Mucosa of stomach (tissue), 1 donor: ENCODE measurements at regions not wholly inside any gene's neighbourhood (a gene's known extent, or its start where the extent isn't known, plus 50 kb on each side); places are given as distances from the start of the nearest gene placed in this dataset.
"Not testable (repeated sequence)": the region's sequence is repeated elsewhere in the genome, so short reads cannot be mapped to it uniquely, and the experiment has no call there.

Experiments used
- H3K27me3 ChIP-seq: one replicate; pipeline ENCODE4 v1.7.0; 2013; ENCODE audit warnings: mild to moderate bottlenecking, low read length; ENCODE audit not compliant: control insufficient read depth, insufficient read depth
- H3K36me3 ChIP-seq: one replicate; pipeline ENCODE4 v1.7.0; 2013; ENCODE audit warnings: low read length; ENCODE audit not compliant: control insufficient read depth, insufficient read depth
- H3K4me1 ChIP-seq: one replicate; pipeline ENCODE4 v1.7.0; 2013; ENCODE audit warnings: mild to moderate bottlenecking, low read length; ENCODE audit not compliant: control insufficient read depth, insufficient read depth
- H3K4me3 ChIP-seq: one replicate; pipeline ENCODE4 v1.7.0; 2013; ENCODE audit warnings: low read length
- H3K9ac ChIP-seq: one replicate; pipeline ENCODE4 v1.7.0; 2013; ENCODE audit warnings: mild to moderate bottlenecking, low read length, moderate library complexity
- H3K9me3 ChIP-seq: one replicate; pipeline ENCODE4 v1.7.0; 2013; ENCODE audit warnings: mild to moderate bottlenecking, low read length, moderate library complexity; ENCODE audit not compliant: control insufficient read depth
- donor health status: Pancreatic carcinoma.

DNA sequence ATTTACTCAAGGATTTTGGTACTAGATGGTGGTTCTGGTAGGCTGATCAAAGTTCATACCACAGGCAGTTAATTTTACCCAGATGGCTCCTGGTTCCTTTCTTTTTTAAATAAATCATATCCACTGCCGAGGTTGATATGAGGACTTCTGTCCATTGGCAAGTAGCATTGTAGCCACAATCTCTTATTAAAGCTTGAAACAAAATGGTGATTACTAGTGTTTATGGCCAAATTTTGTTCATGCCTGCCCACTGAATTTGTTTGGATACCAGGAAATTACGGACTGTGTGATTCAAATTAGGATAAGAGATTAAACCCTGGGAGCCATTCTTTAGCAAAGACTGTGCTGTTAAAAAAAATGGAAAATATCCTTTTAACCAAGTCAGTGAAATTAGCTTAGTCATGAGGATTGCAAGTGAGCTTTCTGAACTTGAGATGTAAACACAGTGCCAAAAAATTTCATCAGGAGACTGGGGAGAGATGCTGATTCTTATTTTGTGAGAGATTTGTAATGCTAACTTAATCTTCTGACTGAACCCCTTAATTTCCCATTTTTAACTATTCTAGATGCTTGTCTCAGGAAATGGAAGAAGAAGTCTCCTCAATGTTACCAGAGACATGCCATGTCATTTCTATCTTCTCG is 893.5 kb upstream of the ADAMTS5 start:
- H3K4me3 ChIP-seq, H3K9ac ChIP-seq, H3K4me1 ChIP-seq, H3K9me3 ChIP-seq, H3K36me3 ChIP-seq, H3K27me3 ChIP-seq: not testable (repeated sequence)

DNA sequence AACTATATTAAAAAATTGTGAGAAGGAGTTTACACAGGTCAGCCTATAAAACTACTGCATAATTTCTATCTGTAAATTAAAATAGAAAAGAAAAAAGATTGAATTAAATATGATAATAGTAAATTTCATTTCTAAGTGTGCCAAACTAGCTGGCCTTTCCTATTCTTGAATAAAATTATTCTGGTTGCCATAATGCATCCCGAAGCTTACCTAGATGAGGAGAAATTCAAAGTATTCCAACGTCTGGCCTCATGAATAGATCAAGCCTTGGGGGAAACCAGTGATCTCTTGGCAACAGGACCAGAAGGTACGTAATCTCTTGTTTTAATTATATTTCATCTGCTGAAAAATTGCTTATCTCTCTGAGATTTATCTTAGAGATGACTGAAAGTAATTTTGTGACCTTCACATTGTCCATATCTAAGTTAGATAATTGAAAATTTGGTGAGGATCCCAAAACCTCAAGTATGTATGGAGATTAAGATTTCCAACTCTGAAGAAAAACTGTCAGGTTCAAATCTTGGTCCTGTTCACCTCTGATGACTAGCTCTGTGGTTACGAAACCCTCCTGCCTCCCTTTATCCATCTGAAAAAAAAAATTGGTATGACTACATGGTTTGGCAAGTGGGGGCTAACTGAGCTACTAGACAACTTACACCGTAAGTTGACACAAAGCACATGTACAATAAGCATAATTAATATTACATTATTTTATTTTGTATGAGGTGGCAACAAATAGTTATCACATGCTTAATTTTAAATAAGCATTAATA is 891.4 kb upstream of the ADAMTS5 start:
- not testable (repeated sequence) for H3K9me3 ChIP-seq, H3K36me3 ChIP-seq, H3K4me1 ChIP-seq, H3K27me3 ChIP-seq, H3K4me3 ChIP-seq, H3K9ac ChIP-seq

DNA sequence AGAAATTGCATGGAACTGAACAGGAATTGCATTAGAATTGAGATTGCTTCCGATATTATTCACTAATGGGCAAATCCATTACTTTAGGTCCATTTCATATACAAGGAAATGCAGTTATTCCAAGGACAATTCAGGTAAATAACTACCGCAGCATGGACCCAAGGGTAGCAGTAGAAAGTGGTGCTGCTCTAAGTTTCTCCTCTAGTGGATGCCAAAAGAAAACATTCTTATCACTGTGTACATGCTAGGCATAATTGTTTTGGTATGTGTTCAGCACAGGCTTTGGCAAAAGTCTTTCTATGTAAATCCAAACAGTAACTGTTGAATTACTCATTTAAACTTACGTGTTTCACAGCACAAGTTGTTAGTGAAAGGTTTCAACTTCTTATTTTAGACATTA is 890.1 kb upstream of the ADAMTS5 start:
- not testable (repeated sequence) for H3K4me3 ChIP-seq, H3K9ac ChIP-seq, H3K4me1 ChIP-seq, H3K9me3 ChIP-seq, H3K27me3 ChIP-seq, H3K36me3 ChIP-seq

DNA sequence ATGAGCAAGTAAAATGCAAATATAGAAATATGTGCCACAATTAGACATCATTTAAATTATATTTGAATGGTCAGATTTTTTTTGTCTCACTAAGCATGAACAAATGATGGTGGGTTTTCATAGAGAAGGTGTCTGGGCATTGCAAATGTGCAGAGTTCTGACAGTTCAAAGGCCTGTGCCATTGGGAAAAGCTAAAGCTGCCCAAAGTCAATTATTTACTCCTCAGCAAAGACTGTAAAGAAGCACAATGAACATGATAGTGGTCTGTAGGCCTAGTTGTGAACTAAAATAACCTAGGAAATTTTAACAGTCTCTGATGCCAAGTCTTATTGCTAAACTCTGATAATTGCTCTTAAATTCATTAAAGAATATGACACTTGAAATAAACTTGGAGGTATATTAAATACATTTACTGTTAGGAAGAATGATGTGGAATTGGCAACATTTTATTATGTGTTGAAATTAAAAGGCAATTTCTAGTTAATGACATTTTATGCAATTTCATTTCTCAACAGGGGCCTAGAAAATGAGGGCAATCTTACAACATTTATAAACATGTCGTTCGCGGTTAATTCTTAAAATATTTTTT is 874.3 kb upstream of the ADAMTS5 start:
- H3K27me3 ChIP-seq = no peaks in the 10 kb centered on the region
- H3K9ac ChIP-seq = no peak overlapping the region
- H3K9me3 ChIP-seq = no peaks in the 10 kb centered on the region
- no peaks in the 10 kb centered on the region for H3K4me1 ChIP-seq
- H3K36me3 ChIP-seq = no peaks in the 10 kb centered on the region
- no peak overlapping the region for H3K4me3 ChIP-seq

DNA sequence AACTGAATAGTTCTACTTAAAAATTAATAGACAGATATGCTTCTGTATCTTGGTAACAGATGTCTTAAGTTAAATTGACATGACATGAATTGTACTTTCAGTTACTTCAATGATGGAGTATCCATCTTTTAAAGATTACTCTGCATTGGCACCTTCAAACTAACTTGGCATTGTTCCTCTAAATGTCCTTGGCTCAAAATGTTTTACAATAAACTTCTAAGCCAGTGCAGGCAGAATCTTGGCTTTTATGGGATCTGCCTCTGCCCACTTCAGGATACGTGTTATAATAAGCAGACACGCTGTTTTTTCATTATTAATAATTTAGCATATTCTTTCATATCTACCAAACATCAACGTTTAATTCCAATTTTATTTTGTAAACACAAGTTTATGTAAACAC is 873.4 kb upstream of the ADAMTS5 start:
- H3K4me3 ChIP-seq = no peak overlapping the region
- no peak overlapping the region for H3K9ac ChIP-seq
- H3K4me1 ChIP-seq = no peaks in the 10 kb centered on the region
- H3K9me3 ChIP-seq = no peaks in the 10 kb centered on the region
- H3K36me3 ChIP-seq = no peaks in the 10 kb centered on the region
- H3K27me3 ChIP-seq = no peaks in the 10 kb centered on the region

DNA sequence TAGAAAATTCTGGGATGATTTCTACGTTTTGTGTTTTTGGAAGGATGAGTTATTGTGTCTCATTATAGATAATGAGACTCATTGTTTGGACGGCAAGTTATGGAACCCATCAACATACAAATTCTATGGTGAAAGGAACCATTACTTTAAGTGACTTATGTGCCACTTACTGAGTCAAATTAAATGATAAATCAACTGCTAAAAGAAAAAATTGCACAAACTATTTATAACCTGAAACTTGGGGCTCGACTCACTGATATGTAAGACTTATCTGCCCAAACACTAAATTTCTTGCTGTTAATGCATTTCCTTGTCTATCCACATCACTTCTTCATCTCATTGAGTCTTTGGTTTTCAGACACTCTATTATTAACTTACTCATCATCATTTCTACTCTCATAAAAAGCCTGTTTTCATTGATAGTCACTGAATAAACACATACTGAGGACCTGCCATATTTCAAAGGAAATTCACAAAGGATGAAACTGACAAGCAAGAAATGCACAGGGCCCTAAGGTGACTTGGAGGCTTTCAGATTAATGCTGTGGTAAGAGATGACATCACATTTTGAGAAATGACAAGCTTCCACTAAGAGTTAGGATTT is 872.7 kb upstream of the ADAMTS5 start:
- Histone ChIP-seq H3K9me3 (no peaks in the 10 kb centered on the region), H3K4me3 (no peak overlapping the region), H3K36me3 (no peaks in the 10 kb centered on the region), H3K4me1 (no peaks in the 10 kb centered on the region), H3K27me3 (no peaks in the 10 kb centered on the region), H3K9ac (no peak overlapping the region)

DNA sequence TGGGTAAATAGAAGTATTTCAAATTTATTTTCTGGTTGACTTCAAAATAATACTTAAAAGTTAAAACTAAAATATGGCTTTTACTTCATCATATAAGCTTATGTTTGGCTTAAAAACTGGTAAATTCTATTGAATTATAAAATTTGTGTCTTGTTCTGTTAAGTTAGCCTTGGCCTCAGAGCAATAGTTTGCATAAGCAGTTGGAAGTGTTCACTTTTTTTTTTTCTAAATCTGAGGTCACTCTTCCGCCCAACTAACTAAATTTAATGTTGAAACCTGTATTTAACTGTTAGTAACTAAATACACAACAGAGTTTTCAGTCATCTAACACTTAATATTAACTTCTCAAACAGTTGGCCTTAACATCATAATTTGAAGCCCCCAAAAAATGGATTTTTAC is 871.7 kb upstream of the ADAMTS5 start:
- Histone ChIP-seq H3K4me1 (no peaks in the 10 kb centered on the region), H3K9ac (no peak overlapping the region), H3K9me3 (no peaks in the 10 kb centered on the region), H3K4me3 (no peak overlapping the region), H3K27me3 (no peaks in the 10 kb centered on the region), H3K36me3 (no peaks in the 10 kb centered on the region)

DNA sequence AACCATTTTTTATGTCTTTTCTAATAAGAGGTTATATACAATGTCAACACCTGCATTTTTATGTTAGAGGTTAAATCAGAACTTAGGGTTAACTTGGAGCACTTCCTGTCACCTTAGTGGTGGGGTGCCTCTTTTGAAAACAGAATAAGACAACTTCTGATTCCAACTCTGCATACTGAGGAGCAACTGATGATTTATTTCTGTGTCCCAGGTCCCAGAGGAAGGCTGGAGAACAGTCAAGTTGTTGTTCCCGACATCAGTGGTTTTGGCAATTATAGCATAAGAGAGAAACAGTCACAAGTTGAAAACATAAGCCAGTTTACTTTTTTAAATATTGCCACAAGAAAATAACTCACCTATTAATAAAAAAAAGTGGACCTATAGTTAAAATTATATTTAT is 871.0 kb upstream of the ADAMTS5 start:
- no peaks in the 10 kb centered on the region for H3K4me1 ChIP-seq
- no peak overlapping the region for H3K4me3 ChIP-seq
- H3K9ac ChIP-seq = no peak overlapping the region
- H3K27me3 ChIP-seq = no peaks in the 10 kb centered on the region
- no peaks in the 10 kb centered on the region for H3K9me3 ChIP-seq
- no peaks in the 10 kb centered on the region for H3K36me3 ChIP-seq

DNA sequence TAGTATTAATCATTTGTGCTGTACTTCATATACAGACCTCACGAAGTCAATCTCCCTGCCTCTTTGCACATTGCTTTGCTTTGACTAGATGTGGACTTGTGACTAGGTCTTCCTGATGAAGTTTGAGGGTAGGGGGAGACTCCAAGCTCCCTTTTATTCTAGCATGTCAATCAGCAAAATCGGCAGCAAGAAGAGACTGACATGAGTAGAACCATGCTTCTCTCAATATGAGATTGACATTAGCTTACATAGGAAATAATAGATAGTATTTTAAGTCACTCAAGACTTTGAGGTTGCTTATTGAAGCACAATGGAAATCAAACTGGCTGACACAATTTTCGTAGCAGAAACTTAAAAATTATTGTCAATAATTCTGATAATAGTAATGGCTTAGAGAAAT is 866.4 kb upstream of the ADAMTS5 start:
- Histone ChIP-seq H3K9ac (no peak overlapping the region), H3K4me3 (no peak overlapping the region), H3K9me3 (no peaks in the 10 kb centered on the region), H3K36me3 (no peaks in the 10 kb centered on the region), H3K27me3 (no peaks in the 10 kb centered on the region), H3K4me1 (no peaks in the 10 kb centered on the region)

DNA sequence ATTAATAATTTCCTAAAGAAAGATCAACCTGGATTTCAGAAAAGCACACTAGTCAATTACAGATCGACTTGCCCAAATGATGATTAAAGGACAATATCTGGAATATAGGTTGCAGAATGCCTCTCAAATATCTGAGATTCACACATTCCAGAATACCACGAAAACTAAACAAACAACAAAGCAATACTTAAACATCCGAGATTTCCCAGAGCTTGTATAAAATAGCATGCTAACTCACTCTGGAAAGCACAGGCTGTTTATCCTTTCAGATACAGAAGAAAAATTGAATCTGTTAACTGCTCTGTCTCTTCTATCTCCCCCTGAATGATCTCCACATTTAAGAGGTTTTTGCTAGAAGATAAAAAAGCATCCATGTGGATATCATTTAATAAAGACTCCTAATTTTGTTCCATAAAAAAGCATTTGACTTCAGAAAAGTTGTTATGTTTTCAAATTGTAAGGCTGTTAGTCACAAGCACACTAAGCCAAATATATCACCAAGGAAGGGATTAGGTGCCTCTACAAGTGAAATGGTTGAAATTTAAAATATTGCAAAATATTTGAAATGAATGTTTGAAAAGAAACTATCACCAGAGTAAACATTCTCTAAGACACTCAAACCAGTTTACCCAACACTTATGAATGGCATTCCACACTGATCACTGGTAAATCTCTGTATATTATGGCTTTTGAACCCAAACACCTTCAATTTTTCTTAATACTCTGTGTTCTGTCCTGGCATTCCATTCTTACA is 865.1 kb upstream of the ADAMTS5 start:
- Histone ChIP-seq H3K27me3 (no peaks in the 10 kb centered on the region), H3K36me3 (no peaks in the 10 kb centered on the region), H3K9ac (no peak overlapping the region), H3K9me3 (no peaks in the 10 kb centered on the region), H3K4me3 (no peak overlapping the region), H3K4me1 (no peaks in the 10 kb centered on the region)

DNA sequence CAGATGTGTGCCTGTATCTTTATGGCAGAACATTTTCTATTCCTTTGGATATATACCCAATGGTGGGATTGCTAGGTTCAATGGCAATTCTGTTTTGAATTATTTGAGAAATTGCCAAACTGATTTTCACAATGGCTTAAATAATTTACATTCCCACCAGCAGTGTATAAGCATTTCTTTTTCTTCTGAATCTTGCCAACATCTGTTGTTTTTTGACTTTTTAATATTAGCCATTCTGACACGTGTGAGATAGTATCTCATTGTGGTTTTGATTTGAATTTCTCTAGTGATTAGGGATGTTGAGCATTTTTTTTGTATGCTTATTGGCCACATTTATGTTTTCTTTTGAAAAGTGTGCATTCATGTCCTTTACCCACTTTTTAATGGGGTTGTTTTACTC is 864.3 kb upstream of the ADAMTS5 start:
- Histone ChIP-seq H3K4me1 (no peaks in the 10 kb centered on the region), H3K27me3 (no peaks in the 10 kb centered on the region)

DNA sequence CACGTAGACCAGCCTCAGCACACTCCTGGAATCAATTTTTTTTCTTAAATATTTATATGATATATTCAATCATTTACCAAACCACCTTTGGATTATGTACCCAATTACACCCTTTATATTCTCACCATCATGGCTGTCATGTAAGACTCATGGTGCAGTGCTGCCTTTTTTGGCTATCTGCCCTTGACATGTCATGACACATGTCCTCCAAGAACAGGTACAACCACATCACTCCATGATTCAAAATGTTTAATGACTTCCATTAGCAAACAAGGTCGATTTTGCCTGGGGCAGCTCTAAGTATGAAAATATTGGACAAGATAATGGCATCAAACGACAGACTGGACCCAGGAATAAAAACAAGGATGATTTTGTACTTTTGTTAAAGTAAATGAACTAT is 861.1 kb upstream of the ADAMTS5 start:
- H3K36me3 ChIP-seq = no peaks in the 10 kb centered on the region
- no peaks in the 10 kb centered on the region for H3K9me3 ChIP-seq
- H3K9ac ChIP-seq = no peak overlapping the region
- no peak overlapping the region for H3K4me3 ChIP-seq
- no peaks in the 10 kb centered on the region for H3K4me1 ChIP-seq
- H3K27me3 ChIP-seq = no peaks in the 10 kb centered on the region

More for the DNA sequence above, 864.3 kb upstream of the ADAMTS5 start:
- Histone ChIP-seq H3K9ac (no peak overlapping the region), H3K4me3 (no peak overlapping the region), H3K36me3 (no peaks in the 10 kb centered on the region), H3K9me3 (no peaks in the 10 kb centered on the region)
